IPS-20b (cell line): ENCODE measurements at regions not wholly inside any gene's neighbourhood (a gene's known extent, or its start where the extent isn't known, plus 50 kb on each side); places are given as distances from the start of the nearest gene placed in this dataset.

Experiments
- H3K27ac ChIP-seq: one replicate; pipeline ENCODE4 v1.5.1; 2013; ENCODE audit warnings: low read length
- H3K27me3 ChIP-seq: 2 replicates; pipeline ENCODE4 v1.6.1; 2013; ENCODE audit warnings: mild to moderate bottlenecking, low read length, inconsistent platforms; ENCODE audit not compliant: insufficient read depth
- H3K36me3 ChIP-seq: 2 replicates; pipeline ENCODE4 v1.6.1; 2013; ENCODE audit warnings: low read depth, mild to moderate bottlenecking, inconsistent platforms, low read length, moderate library complexity; ENCODE audit not compliant: insufficient read depth
- H3K4me1 ChIP-seq: 2 replicates; pipeline ENCODE4 v1.6.1; 2013; ENCODE audit warnings: mild to moderate bottlenecking, control low read depth, inconsistent platforms, low read length, moderate library complexity; ENCODE audit not compliant: insufficient read depth
- H3K4me3 ChIP-seq: 2 replicates; pipeline ENCODE4 v1.5.1; 2013; ENCODE audit warnings: mild to moderate bottlenecking, low read length, inconsistent platforms
- H3K9ac ChIP-seq: 2 replicates; pipeline ENCODE4 v1.6.1; 2013; ENCODE audit warnings: low read depth, mild to moderate bottlenecking, inconsistent platforms, low read length, moderate library complexity
- H3K9me3 ChIP-seq: 2 replicates; pipeline ENCODE4 v1.6.1; 2013; ENCODE audit warnings: mild to moderate bottlenecking, low read depth, low read length, inconsistent platforms; ENCODE audit not compliant: insufficient read depth

- no peaks in the 10 kb centered on the region for H3K36me3 ChIP-seq
- H3K4me1 ChIP-seq, result no peaks in the 10 kb centered on the region
- no peak overlapping the region for H3K4me3 ChIP-seq
- H3K9ac ChIP-seq, result no peak overlapping the region
- H3K27ac ChIP-seq, result no peak overlapping the region
- no peaks in the 10 kb centered on the region for H3K27me3 ChIP-seq
- H3K9me3 ChIP-seq, result no peaks in the 10 kb centered on the region
These were observed 312.2 kb downstream of the ADGRG6 start for GRCh38 chr6:142613981-142614380.

DNA sequence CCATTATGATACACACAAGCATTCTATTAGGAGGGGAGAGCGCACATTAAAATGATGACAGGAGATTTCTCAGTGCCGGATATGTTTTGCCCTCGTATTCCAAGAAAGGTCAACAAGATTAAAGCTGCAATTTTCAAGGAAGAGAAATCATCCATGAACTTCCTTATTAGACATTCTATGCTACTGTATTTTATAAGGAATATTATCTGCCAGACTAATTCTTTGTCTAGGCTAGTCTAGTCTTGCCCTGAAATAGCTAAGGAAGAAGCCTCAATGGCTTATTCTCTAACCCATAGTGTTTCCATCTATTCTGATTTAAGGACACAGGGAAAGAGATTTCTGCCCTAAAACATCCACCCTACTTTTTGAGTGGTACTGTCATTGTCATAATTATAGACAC, 315.4 kb downstream of the ADGRG6 start:
- no peak overlapping the region for H3K4me3 ChIP-seq
- no peak overlapping the region for H3K9ac ChIP-seq
- no peaks in the 10 kb centered on the region for H3K27me3 ChIP-seq
- no peaks in the 10 kb centered on the region for H3K4me1 ChIP-seq
- no peaks in the 10 kb centered on the region for H3K36me3 ChIP-seq
- H3K27ac ChIP-seq, result no peak overlapping the region
- H3K9me3 ChIP-seq, result no peaks in the 10 kb centered on the region

GRCh38 chr6:142621822-142622221, 320.0 kb downstream of the ADGRG6 start:
- H3K4me3 ChIP-seq, result no peak overlapping the region
- peaks cover 3% of the 10 kb centered on the region; the same call in 1 of the 2 replicates for H3K4me1 ChIP-seq
- no peaks in the 10 kb centered on the region for H3K9me3 ChIP-seq
- H3K36me3 ChIP-seq, result no peaks in the 10 kb centered on the region
- H3K27me3 ChIP-seq, result no peaks in the 10 kb centered on the region
- H3K9ac ChIP-seq, result no peak overlapping the region
- H3K27ac ChIP-seq, result no peak overlapping the region

DNA sequence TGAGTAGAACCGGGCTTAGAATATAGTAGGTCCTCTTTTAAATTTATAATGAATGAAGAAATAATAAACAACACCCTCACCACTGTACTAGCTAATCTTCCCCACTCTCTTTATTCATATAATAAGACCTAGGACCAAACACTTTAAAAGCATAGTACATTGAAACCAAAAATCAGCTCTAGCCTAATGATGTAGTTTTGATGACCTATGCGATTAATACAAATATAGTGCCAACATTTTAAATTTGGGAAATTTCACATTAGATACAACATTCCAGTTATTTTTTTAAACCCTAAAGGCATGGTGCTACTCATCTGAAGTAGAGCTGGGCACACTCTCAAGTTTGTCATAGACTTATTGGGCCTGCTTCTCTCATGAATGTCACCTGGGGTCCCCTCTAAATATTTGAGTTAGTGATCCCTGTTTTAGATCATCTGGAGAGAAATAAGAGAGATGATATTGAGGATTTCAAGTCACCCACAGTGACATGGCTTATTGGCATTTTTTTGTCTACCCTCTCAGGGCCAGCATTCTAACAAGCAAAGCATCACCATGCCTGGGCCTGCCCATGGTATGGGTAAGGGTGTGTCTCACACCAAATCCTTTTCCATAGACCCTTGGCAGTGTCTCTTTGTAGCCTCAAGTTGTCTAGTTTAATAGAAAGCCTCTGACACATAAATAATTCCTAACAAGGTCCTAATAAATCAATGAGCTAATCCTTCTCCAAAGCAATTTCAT, 319.8 kb downstream of the HIVEP2 start:
- H3K27me3 ChIP-seq, result no peaks in the 10 kb centered on the region
- peaks cover 3% of the 10 kb centered on the region; the same call in 1 of the 2 replicates for H3K4me1 ChIP-seq
- H3K9me3 ChIP-seq, result no peaks in the 10 kb centered on the region
- no peak overlapping the region for H3K4me3 ChIP-seq
- no peaks in the 10 kb centered on the region for H3K36me3 ChIP-seq
- no peak overlapping the region for H3K27ac ChIP-seq
- H3K9ac ChIP-seq, result no peak overlapping the region

DNA sequence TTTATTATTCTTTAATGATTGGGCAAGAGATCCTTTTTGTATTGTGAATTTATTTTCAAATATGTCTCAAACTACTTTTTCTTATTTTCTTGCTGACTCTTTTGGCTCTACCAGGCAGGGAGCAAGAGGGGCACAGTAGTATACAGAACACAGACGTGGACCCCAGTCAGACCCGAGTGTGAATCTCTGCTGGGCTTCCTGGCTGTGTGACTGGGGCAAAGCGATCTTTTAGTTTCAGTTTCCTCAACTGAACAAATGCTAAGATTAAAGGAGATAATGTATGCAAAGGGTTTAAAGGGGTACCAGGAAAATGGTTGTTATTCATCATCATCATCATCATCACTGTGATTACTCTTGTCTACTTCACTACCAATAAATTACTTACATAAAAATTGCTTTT, 317.5 kb downstream of the HIVEP2 start:
- Histone ChIP-seq H3K4me1 (peaks cover 5% of the 10 kb centered on the region; the same call in 1 of the 2 replicates), H3K27me3 (no peaks in the 10 kb centered on the region), H3K4me3 (no peak overlapping the region), H3K9ac (no peak overlapping the region), H3K27ac (no peak overlapping the region), H3K36me3 (no peaks in the 10 kb centered on the region), H3K9me3 (no peaks in the 10 kb centered on the region)

GRCh38 chr6:142631517-142632385, 313.2 kb downstream of the HIVEP2 start:
- no peaks in the 10 kb centered on the region for H3K9me3 ChIP-seq
- H3K27me3 ChIP-seq, result no peaks in the 10 kb centered on the region
- H3K36me3 ChIP-seq, result no peaks in the 10 kb centered on the region
- H3K9ac ChIP-seq, result no peak overlapping the region
- H3K27ac ChIP-seq, result no peak overlapping the region
- H3K4me1 ChIP-seq, result peaks cover 2% of the 10 kb centered on the region; the same call in 1 of the 2 replicates
- no peak overlapping the region for H3K4me3 ChIP-seq

DNA sequence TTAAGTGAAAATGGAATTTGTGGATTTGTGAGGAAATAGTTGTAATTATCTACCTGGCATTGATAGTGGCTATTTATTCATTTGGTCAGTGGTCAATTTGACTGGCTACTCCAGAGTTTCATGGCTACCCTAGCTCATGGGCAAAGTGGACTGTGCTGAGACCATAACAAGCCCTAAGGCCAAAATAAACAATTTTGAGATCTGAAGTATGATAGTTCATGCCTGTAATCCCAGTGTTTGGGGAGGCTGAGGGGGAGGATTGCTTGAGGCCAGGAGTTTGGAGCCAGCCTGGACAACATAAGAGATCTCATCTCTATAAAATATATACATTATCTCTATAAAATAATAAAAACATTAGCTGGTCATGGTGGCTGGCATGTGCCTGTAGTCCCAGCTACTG, 311.7 kb downstream of the HIVEP2 start:
- no peaks in the 10 kb centered on the region for H3K27me3 ChIP-seq
- no peak overlapping the region for H3K27ac ChIP-seq
- H3K36me3 ChIP-seq, result no peaks in the 10 kb centered on the region
- H3K4me1 ChIP-seq, result peaks cover 2% of the 10 kb centered on the region; the same call in 1 of the 2 replicates
- no peak overlapping the region for H3K4me3 ChIP-seq
- H3K9ac ChIP-seq, result no peak overlapping the region
- no peaks in the 10 kb centered on the region for H3K9me3 ChIP-seq

DNA sequence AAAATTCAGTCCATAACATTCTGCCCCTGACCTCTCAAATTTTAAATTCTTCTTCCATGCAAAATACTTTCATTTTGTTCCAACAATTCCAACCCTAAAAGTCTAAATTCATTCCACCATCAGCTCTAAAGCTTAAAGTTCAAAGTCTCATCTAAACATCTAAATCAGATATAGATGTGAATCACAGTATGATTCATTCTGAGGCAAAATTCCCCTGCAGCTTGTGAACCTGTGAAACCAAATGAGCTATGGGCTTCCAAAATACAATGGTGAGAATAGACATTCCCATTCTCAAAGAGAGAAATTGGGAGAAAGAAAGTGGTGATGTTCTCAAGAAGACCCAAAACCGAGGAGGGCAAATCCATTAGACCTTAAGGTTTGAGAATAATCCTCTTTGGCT, 309.8 kb downstream of the HIVEP2 start:
- Histone ChIP-seq H3K36me3 (no peaks in the 10 kb centered on the region), H3K27me3 (no peaks in the 10 kb centered on the region), H3K4me1 (peaks cover 2% of the 10 kb centered on the region; the same call in 1 of the 2 replicates), H3K9ac (no peak overlapping the region), H3K4me3 (no peak overlapping the region), H3K27ac (no peak overlapping the region), H3K9me3 (no peaks in the 10 kb centered on the region)

- Histone ChIP-seq H3K4me1 (no peaks in the 10 kb centered on the region), H3K27ac (no peak overlapping the region), H3K9me3 (no peaks in the 10 kb centered on the region), H3K9ac (no peak overlapping the region), H3K36me3 (no peaks in the 10 kb centered on the region), H3K4me3 (no peak overlapping the region), H3K27me3 (no peaks in the 10 kb centered on the region)
These were observed 307.2 kb downstream of the HIVEP2 start for GRCh38 chr6:142637624-142638351.

GRCh38 chr6:142642651-142643050, 302.3 kb downstream of the HIVEP2 start:
- H3K4me1 ChIP-seq, result peaks cover 14% of the 10 kb centered on the region
- no peaks in the 10 kb centered on the region for H3K9me3 ChIP-seq
- no peaks in the 10 kb centered on the region for H3K36me3 ChIP-seq
- H3K9ac ChIP-seq, result no peak overlapping the region
- H3K4me3 ChIP-seq, result no peak overlapping the region
- H3K27me3 ChIP-seq, result no peaks in the 10 kb centered on the region
- H3K27ac ChIP-seq, result no peak overlapping the region

GRCh38 chr6:142644866-142645265, 300.1 kb downstream of the HIVEP2 start:
- no peak overlapping the region for H3K27ac ChIP-seq
- H3K36me3 ChIP-seq, result no peaks in the 10 kb centered on the region
- peaks cover 31% of the 10 kb centered on the region for H3K4me1 ChIP-seq
- H3K9me3 ChIP-seq, result no peaks in the 10 kb centered on the region
- no peaks in the 10 kb centered on the region for H3K27me3 ChIP-seq
- H3K4me3 ChIP-seq, result no peak overlapping the region
- no peak overlapping the region for H3K9ac ChIP-seq
